GM04503 (cell line): ENCODE measurements at regions not wholly inside any gene's neighbourhood (a gene's known extent, or its start where the extent isn't known, plus 50 kb on each side); places are given as distances from the start of the nearest gene placed in this dataset.

Source experiments
- DNase-seq: peaks from one replicate; pipeline ENCODE4 v3.0.0-alpha.2; 2012; ENCODE audit warnings: low read depth

GRCh38 chr6:109295109-109295773 is 87.0 kb downstream of the CD164 start:
- DNase-seq = no peak

- DNase-seq = no peak
These were observed 89.2 kb downstream of the CD164 start for GRCh38 chr6:109292983-109293586.

- no peak for DNase-seq
These were observed 89.8 kb downstream of the CD164 start for GRCh38 chr6:109292420-109292819.

- DNase-seq = no peak
These were observed 90.4 kb downstream of the CD164 start for GRCh38 chr6:109291902-109292301.

GRCh38 chr6:109290143-109290931 is 91.9 kb downstream of the CD164 start:
- no peak for DNase-seq

- no peak for DNase-seq
These were observed 96.9 kb downstream of the CD164 start for GRCh38 chr6:109285366-109285765.

GRCh38 chr6:109284675-109285074 is 97.6 kb downstream of the CD164 start:
- DNase-seq = no peak

- DNase-seq = no peak
These were observed 99.5 kb downstream of the CD164 start for GRCh38 chr6:109282756-109283155.

- no peak for DNase-seq
These were observed 102.6 kb downstream of the CD164 start for GRCh38 chr6:109279628-109280027.

GRCh38 chr6:109271622-109272021 is 110.6 kb downstream of the CD164 start:
- DNase-seq = no peak

- DNase-seq = no peak
These were observed 112.2 kb downstream of the CD164 start for GRCh38 chr6:109269953-109270517.

GRCh38 chr6:109269057-109269456 is 113.2 kb downstream of the CD164 start:
- no peak for DNase-seq

- no peak for DNase-seq
These were observed 116.7 kb downstream of the CD164 start for GRCh38 chr6:109265530-109265929.

GRCh38 chr6:109263873-109264700 is 118.2 kb downstream of the CD164 start:
- no peak for DNase-seq

GRCh38 chr6:109262261-109262660 is 120.0 kb downstream of the CD164 start:
- DNase-seq = no peak

- DNase-seq = no peak
These were observed 120.5 kb downstream of the CD164 start for GRCh38 chr6:109261811-109262210.

GRCh38 chr6:109260701-109261100 is 121.6 kb downstream of the CD164 start:
- no peak for DNase-seq

- no peak for DNase-seq
These were observed 122.1 kb downstream of the CD164 start for GRCh38 chr6:109260126-109260525.

GRCh38 chr6:109258129-109258528 is 124.1 kb downstream of the CD164 start:
- DNase-seq = no peak

GRCh38 chr6:109257494-109257893 is 124.8 kb downstream of the CD164 start:
- DNase-seq = no peak

GRCh38 chr6:109255946-109256640 is 126.2 kb downstream of the CD164 start:
- DNase-seq = no peak
